Fibroblast of skin of abdomen (primary cell): ENCODE measurements at regions not wholly inside any gene's neighbourhood (a gene's known extent, or its start where the extent isn't known, plus 50 kb on each side); places are given as distances from the start of the nearest gene placed in this dataset.
A peak's percentile ranks its signal among the peaks of the same experiment; 100 is the strongest.
"Not testable (repeated sequence)": the region's sequence is repeated elsewhere in the genome, so short reads cannot be mapped to it uniquely, and the experiment has no call there.

Experiments used
- DNase-seq: peaks from one replicate; pipeline ENCODE4 v3.0.0-alpha.2; 2013

GRCh38 chr11:25159341-25159740 is 662.5 kb downstream of the LUZP2 start:
- DNase-seq, result peak; percentile 4

GRCh38 chr11:25163421-25163820 is 666.6 kb downstream of the LUZP2 start:
- peak; percentile 45 for DNase-seq

- no peak for DNase-seq
Observed at GRCh38 chr11:25180187-25180586, 683.3 kb downstream of the LUZP2 start.

- no peak for DNase-seq
Observed at GRCh38 chr11:25183411-25183810, 686.6 kb downstream of the LUZP2 start.

GRCh38 chr11:25197515-25197914 is 700.7 kb downstream of the LUZP2 start:
- DNase-seq, result no peak

- no peak for DNase-seq
Observed at GRCh38 chr11:25198704-25199103, 701.9 kb downstream of the LUZP2 start.

- no peak for DNase-seq
Observed at GRCh38 chr11:25200925-25201324, 704.1 kb downstream of the LUZP2 start.

GRCh38 chr11:25206762-25207161 is 709.9 kb downstream of the LUZP2 start:
- DNase-seq, result no peak

GRCh38 chr11:25211635-25212254 is 714.9 kb downstream of the LUZP2 start:
- no peak for DNase-seq

GRCh38 chr11:25214535-25215176 is 717.8 kb downstream of the LUZP2 start:
- no peak for DNase-seq

- no peak for DNase-seq
Observed at GRCh38 chr11:25218036-25218435, 721.2 kb downstream of the LUZP2 start.

GRCh38 chr11:25225078-25225477 is 728.2 kb downstream of the LUZP2 start:
- DNase-seq, result no peak

GRCh38 chr11:25242928-25243327 is 746.1 kb downstream of the LUZP2 start:
- no peak for DNase-seq

- DNase-seq, result no peak
Observed at GRCh38 chr11:25244126-25244525, 747.3 kb downstream of the LUZP2 start.

- DNase-seq, result no peak
Observed at GRCh38 chr11:25247336-25247735, 750.5 kb downstream of the LUZP2 start.

- no peak for DNase-seq
Observed at GRCh38 chr11:25252854-25253253, 756.0 kb downstream of the LUZP2 start.

GRCh38 chr11:25263861-25264260 is 767.0 kb downstream of the LUZP2 start:
- not testable (repeated sequence) for DNase-seq

- no peak for DNase-seq
Observed at GRCh38 chr11:25271301-25271700, 774.4 kb downstream of the LUZP2 start.

- no peak for DNase-seq
Observed at GRCh38 chr11:25272214-25272613, 775.4 kb downstream of the LUZP2 start.

GRCh38 chr11:25280821-25281220 is 784.0 kb downstream of the LUZP2 start:
- not testable (repeated sequence) for DNase-seq

GRCh38 chr11:25293166-25293565 is 796.3 kb downstream of the LUZP2 start:
- DNase-seq, result no peak

GRCh38 chr11:25298450-25298849 is 801.6 kb downstream of the LUZP2 start:
- DNase-seq, result no peak

GRCh38 chr11:25309818-25310217 is 813.0 kb downstream of the LUZP2 start:
- no peak for DNase-seq

- peak; percentile 61 for DNase-seq
Observed at GRCh38 chr11:25317216-25317615, 820.4 kb downstream of the LUZP2 start.

GRCh38 chr11:25319127-25319526 is 822.3 kb downstream of the LUZP2 start:
- DNase-seq, result no peak
